T-helper 17 cell (primary cell): ENCODE measurements at regions not wholly inside any gene's neighbourhood (a gene's known extent, or its start where the extent isn't known, plus 50 kb on each side); places are given as distances from the start of the nearest gene placed in this dataset.
"Not testable (repeated sequence)": the region's sequence is repeated elsewhere in the genome, so short reads cannot be mapped to it uniquely, and the experiment has no call there.

Experiments used
- ATAC-seq: fragments of 150-1000 bp; cut with Tn5 transposase; 2 replicates; pipeline ENCODE4 v1.10.0; 2021; ENCODE audit warnings: mild to moderate bottlenecking, moderate library complexity
- DNase-seq, 3 donors: peaks; one replicate each; pipeline versions ENCODE4 v3.0.0 to v3.0.0-alpha.2; 2020 to 2021
- H3K9me3 ChIP-seq: one replicate; pipeline ENCODE4 v1.7.0; 2013; ENCODE audit warnings: low read length, mild to moderate bottlenecking; ENCODE audit not compliant: control insufficient read depth, poor library complexity, severe bottlenecking
- H3K27ac Mint-ChIP-seq: one replicate; pipeline ENCODE4 v1.8.0; 2022; ENCODE audit warnings: mild to moderate bottlenecking, moderate library complexity, mixed read lengths
- H3K27me3 Mint-ChIP-seq: one replicate; pipeline ENCODE4 v1.8.0; 2022; ENCODE audit warnings: mixed read lengths
- H3K36me3 Mint-ChIP-seq: one replicate; pipeline ENCODE4 v1.8.0; 2022; ENCODE audit warnings: low read depth, mixed read lengths
- H3K4me1 Mint-ChIP-seq: one replicate; pipeline ENCODE4 v1.8.0; 2022; ENCODE audit warnings: mild to moderate bottlenecking, mixed read lengths
- H3K4me3 Mint-ChIP-seq: one replicate; pipeline ENCODE4 v1.8.0; 2022; ENCODE audit warnings: mild to moderate bottlenecking, moderate library complexity, mixed read lengths

- no peak for DNase-seq
- no peaks in the 10 kb centered on the region for H3K4me1 Mint-ChIP-seq
- H3K27ac Mint-ChIP-seq: no peak overlapping the region
- no peak overlapping the region for H3K4me3 Mint-ChIP-seq
- H3K36me3 Mint-ChIP-seq: no peaks in the 10 kb centered on the region
- H3K27me3 Mint-ChIP-seq: no peaks in the 10 kb centered on the region
- H3K9me3 ChIP-seq: peaks cover 2% of the 10 kb centered on the region
- ATAC-seq: no peak
Measured at GRCh38 chr7:63057265-63057664, 941.4 kb upstream of the ZNF722 start.

- not testable (repeated sequence) for H3K27me3 Mint-ChIP-seq, H3K4me1 Mint-ChIP-seq, H3K9me3 ChIP-seq, H3K4me3 Mint-ChIP-seq, DNase-seq, H3K36me3 Mint-ChIP-seq, H3K27ac Mint-ChIP-seq, ATAC-seq
Measured at GRCh38 chr7:63060701-63061100, 937.9 kb upstream of the ZNF722 start.

- DNase-seq (no peak), ATAC-seq (no peak)
- H3K4me1 Mint-ChIP-seq: no peaks in the 10 kb centered on the region
- H3K36me3 Mint-ChIP-seq: no peaks in the 10 kb centered on the region
- no peaks in the 10 kb centered on the region for H3K27me3 Mint-ChIP-seq
- no peaks in the 10 kb centered on the region for H3K9me3 ChIP-seq
- H3K4me3 Mint-ChIP-seq: no peak overlapping the region
- no peak overlapping the region for H3K27ac Mint-ChIP-seq
Measured at GRCh38 chr7:63065684-63066083, 933.0 kb upstream of the ZNF722 start.

- not testable (repeated sequence) for DNase-seq, H3K36me3 Mint-ChIP-seq, H3K27me3 Mint-ChIP-seq, H3K4me1 Mint-ChIP-seq, ATAC-seq, H3K27ac Mint-ChIP-seq, H3K4me3 Mint-ChIP-seq, H3K9me3 ChIP-seq
Measured at GRCh38 chr7:63066235-63066634, 932.4 kb upstream of the ZNF722 start.

DNA sequence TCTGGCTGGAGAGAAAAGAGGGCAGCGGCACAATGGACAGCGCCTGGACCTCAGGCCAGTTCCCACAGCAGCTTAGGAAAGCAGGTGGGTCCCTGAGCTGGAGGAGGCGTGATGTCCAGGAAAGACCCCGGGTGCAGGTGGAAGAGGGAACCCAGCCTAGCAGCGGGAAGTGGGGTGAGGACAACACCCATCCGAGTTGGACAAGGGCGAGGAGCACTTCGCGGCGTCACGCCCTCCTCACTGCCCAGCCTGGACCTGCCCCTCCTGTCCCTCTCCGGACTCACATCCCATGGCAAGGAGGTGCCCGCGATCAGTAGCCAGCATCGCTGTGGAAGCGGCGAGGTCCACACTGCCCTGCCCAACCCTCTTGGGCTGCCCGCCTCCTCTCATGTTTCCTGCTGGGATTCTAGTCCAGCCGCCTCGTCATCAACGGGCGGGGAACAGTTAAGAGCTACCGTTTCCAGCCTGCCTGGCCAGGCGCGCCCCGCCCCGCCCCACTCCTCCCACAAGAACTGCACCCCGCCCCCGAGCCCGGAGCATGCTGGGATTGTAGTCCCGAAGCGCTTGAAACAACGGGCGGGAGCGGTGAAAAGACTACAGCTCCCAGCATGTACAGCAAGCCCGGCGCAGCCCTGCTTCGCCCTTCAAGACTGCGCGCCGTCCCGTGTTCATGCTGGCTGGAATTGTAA lies 930.6 kb upstream of the ZNF722 start:
- H3K9me3 ChIP-seq: no peaks in the 10 kb centered on the region
- ATAC-seq: no peak
- H3K27me3 Mint-ChIP-seq: no peaks in the 10 kb centered on the region
- no peak for DNase-seq
- no peaks in the 10 kb centered on the region for H3K4me1 Mint-ChIP-seq
- no peak overlapping the region for H3K27ac Mint-ChIP-seq
- no peaks in the 10 kb centered on the region for H3K36me3 Mint-ChIP-seq
- no peak overlapping the region for H3K4me3 Mint-ChIP-seq

GRCh38 chr7:63070696-63071095 lies 928.0 kb upstream of the ZNF722 start:
- ATAC-seq: no peak

GRCh38 chr7:63071396-63071795 lies 927.3 kb upstream of the ZNF722 start:
- H3K9me3 ChIP-seq: no peaks in the 10 kb centered on the region
- DNase-seq: no peak
- no peak overlapping the region for H3K4me3 Mint-ChIP-seq
- no peak for ATAC-seq
- no peak overlapping the region for H3K27ac Mint-ChIP-seq
- no peaks in the 10 kb centered on the region for H3K27me3 Mint-ChIP-seq
- no peaks in the 10 kb centered on the region for H3K36me3 Mint-ChIP-seq
- no peaks in the 10 kb centered on the region for H3K4me1 Mint-ChIP-seq

More at GRCh38 chr7:63070696-63071095, 928.0 kb upstream of the ZNF722 start:
- no peaks in the 10 kb centered on the region for H3K9me3 ChIP-seq
- Mint-ChIP-seq H3K4me3 (no peak overlapping the region), H3K4me1 (no peaks in the 10 kb centered on the region), H3K36me3 (no peaks in the 10 kb centered on the region), H3K27me3 (no peaks in the 10 kb centered on the region), H3K27ac (no peak overlapping the region)
- no peak for DNase-seq

DNA sequence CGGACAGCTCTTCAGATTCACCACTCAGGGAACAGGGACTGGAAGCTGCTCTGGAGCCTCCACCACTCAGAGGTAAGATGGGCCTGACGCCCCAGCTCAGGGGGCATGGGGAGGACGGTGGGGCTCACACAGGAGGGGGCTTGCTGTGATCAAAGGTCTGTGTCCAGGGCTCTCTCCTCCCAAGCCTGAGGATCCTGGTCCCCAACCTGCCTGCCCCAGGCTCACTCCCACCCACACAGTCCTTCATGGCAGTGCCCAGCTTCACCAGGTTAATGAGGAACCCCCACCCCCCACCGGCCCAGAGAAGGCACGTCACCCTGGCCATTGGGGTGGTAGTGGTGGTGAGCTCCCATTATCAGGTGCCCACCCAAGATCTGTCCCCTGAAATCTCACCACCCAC lies 926.7 kb upstream of the ZNF722 start:
- Mint-ChIP-seq H3K36me3 (no peaks in the 10 kb centered on the region), H3K27me3 (no peaks in the 10 kb centered on the region), H3K27ac (no peak overlapping the region), H3K4me1 (no peaks in the 10 kb centered on the region), H3K4me3 (no peak overlapping the region)
- no peak for DNase-seq
- no peak for ATAC-seq
- no peaks in the 10 kb centered on the region for H3K9me3 ChIP-seq

GRCh38 chr7:63072806-63073205 lies 925.8 kb upstream of the ZNF722 start:
- no peaks in the 10 kb centered on the region for H3K9me3 ChIP-seq
- no peaks in the 10 kb centered on the region for H3K36me3 Mint-ChIP-seq
- H3K4me3 Mint-ChIP-seq: no peak overlapping the region
- no peak overlapping the region for H3K27ac Mint-ChIP-seq
- ATAC-seq: no peak
- H3K27me3 Mint-ChIP-seq: no peaks in the 10 kb centered on the region
- H3K4me1 Mint-ChIP-seq: no peaks in the 10 kb centered on the region
- DNase-seq: no peak

- Mint-ChIP-seq H3K4me3 (no peak overlapping the region), H3K4me1 (no peaks in the 10 kb centered on the region), H3K27ac (no peak overlapping the region), H3K27me3 (no peaks in the 10 kb centered on the region), H3K36me3 (no peaks in the 10 kb centered on the region)
- ATAC-seq (no peak), DNase-seq (no peak)
- no peaks in the 10 kb centered on the region for H3K9me3 ChIP-seq
Measured at GRCh38 chr7:63073286-63073685, 925.4 kb upstream of the ZNF722 start.

DNA sequence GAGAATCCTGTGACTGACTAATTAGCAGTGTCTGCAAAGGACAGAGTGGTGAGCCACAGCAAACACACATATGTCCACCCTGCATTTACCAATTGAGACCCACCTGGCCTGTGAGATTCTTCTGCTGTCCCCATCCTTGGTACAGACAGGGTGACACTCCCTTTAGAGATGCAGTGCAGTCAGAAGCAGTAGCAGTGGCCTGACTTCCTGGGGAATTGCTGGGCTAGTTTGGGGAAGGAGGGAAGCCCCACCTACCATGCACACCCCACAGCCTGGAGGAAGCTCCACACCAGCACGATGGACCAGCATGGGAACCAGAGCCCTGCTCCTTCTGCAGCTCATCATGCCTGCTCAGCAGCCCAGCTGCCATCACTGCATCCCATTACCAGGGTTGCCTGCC lies 924.9 kb upstream of the ZNF722 start:
- Mint-ChIP-seq H3K4me1 (no peaks in the 10 kb centered on the region), H3K4me3 (no peak overlapping the region), H3K27me3 (no peaks in the 10 kb centered on the region), H3K27ac (no peak overlapping the region), H3K36me3 (no peaks in the 10 kb centered on the region)
- DNase-seq (no peak), ATAC-seq (no peak)
- no peaks in the 10 kb centered on the region for H3K9me3 ChIP-seq

GRCh38 chr7:63077841-63078240 lies 920.8 kb upstream of the ZNF722 start:
- H3K9me3 ChIP-seq: peaks cover 2% of the 10 kb centered on the region
- H3K4me1 Mint-ChIP-seq: no peaks in the 10 kb centered on the region

GRCh38 chr7:63080406-63080805 lies 918.2 kb upstream of the ZNF722 start:
- H3K4me1 Mint-ChIP-seq: no peaks in the 10 kb centered on the region

More at GRCh38 chr7:63077841-63078240, 920.8 kb upstream of the ZNF722 start:
- ATAC-seq (no peak), DNase-seq (no peak)
- Mint-ChIP-seq H3K4me3 (no peak overlapping the region), H3K27ac (no peak overlapping the region), H3K36me3 (no peaks in the 10 kb centered on the region), H3K27me3 (no peaks in the 10 kb centered on the region)

DNA sequence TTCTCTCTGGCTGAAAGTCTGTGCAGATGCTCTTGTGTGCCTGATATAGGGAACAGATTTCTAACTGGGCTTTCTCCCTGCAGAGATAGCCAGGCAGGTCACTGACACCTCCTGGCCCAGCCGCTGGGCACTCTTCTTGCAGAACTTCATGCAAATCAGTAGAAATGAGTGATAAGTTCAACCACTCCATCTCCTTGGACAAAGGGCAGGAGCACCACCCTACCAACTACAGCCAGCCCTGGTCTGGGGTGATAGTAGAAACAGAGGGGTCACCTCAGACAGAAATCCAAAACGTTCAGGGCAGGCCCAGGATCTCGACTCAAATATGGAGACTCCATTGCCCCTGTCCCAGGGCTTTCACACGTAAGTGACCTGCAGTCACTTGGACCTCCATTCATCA lies 917.8 kb upstream of the ZNF722 start:
- no peak overlapping the region for H3K4me3 Mint-ChIP-seq
- ATAC-seq (no peak), DNase-seq (no peak)
- H3K36me3 Mint-ChIP-seq: no peaks in the 10 kb centered on the region
- H3K9me3 ChIP-seq: peaks cover 2% of the 10 kb centered on the region
- no peaks in the 10 kb centered on the region for H3K27me3 Mint-ChIP-seq
- no peaks in the 10 kb centered on the region for H3K4me1 Mint-ChIP-seq
- H3K27ac Mint-ChIP-seq: no peak overlapping the region

More at GRCh38 chr7:63080406-63080805, 918.2 kb upstream of the ZNF722 start:
- ATAC-seq: no peak
- H3K27ac Mint-ChIP-seq: no peak overlapping the region
- H3K27me3 Mint-ChIP-seq: no peaks in the 10 kb centered on the region
- H3K9me3 ChIP-seq: peaks cover 2% of the 10 kb centered on the region
- DNase-seq: no peak
- H3K4me3 Mint-ChIP-seq: no peak overlapping the region
- no peaks in the 10 kb centered on the region for H3K36me3 Mint-ChIP-seq
